CD4-positive, alpha-beta memory T cell (primary cell): ENCODE measurements at regions not wholly inside any gene's neighbourhood (a gene's known extent, or its start where the extent isn't known, plus 50 kb on each side); places are given as distances from the start of the nearest gene placed in this dataset.
A peak's percentile ranks its signal among the peaks of the same experiment; 100 is the strongest.

Source experiments
- CTCF ChIA-PET: fragments of 350-600 bp; sonication (Branson Sonifier 250); formaldehyde crosslinking; loops from one replicate; lab custom pipeline; 2021; ENCODE audit warnings: inconsistent platforms; ENCODE audit not compliant: partially characterized antibody; lab: Charles Lee
- POLR2A ChIA-PET: fragments of 350-600 bp; sonication (Branson Sonifier 250); formaldehyde crosslinking; loops from one replicate; lab custom pipeline; 2021; ENCODE audit not compliant: partially characterized antibody; lab: Charles Lee
- DNase-seq, 5 donors: peaks; one replicate each; pipeline versions ENCODE4 v3.0.0 to v3.0.0-alpha.2; 2020 to 2022; ENCODE audit warnings: mixed read lengths in 1 of 5
- H3K27ac ChIP-seq: one replicate; pipeline ENCODE4 v1.7.0; 2013; ENCODE audit warnings: low read depth, low read length
- H3K27me3 ChIP-seq: 2 replicates; pipeline ENCODE4 v1.7.0; 2013; ENCODE audit warnings: mild to moderate bottlenecking, low read length, moderate library complexity; ENCODE audit not compliant: insufficient read depth
- H3K36me3 ChIP-seq: 2 replicates; pipeline ENCODE4 v1.7.0; 2013; ENCODE audit warnings: mild to moderate bottlenecking, low read length, moderate library complexity; ENCODE audit not compliant: insufficient read depth
- H3K4me1 ChIP-seq: 2 replicates; pipeline ENCODE4 v1.7.0; 2013; ENCODE audit warnings: mild to moderate bottlenecking, low read length, moderate library complexity; ENCODE audit not compliant: insufficient read depth
- H3K4me3 ChIP-seq, 2 donors: one replicate each; pipeline ENCODE4 v1.7.0; 2013; ENCODE audit warnings: low read length in 2 of 2, mild to moderate bottlenecking in 1 of 2
- H3K9me3 ChIP-seq, 2 donors: one replicate each; pipeline ENCODE4 v1.7.0; 2013; ENCODE audit warnings: low read length in 2 of 2, control low read depth in 1 of 2; ENCODE audit not compliant: control insufficient read depth in 1 of 2
- H3K27ac Mint-ChIP-seq, 7 donors: one replicate each; pipeline ENCODE4 v1.8.0; 2020 to 2021; ENCODE audit warnings: mixed read lengths in 7 of 7, mild to moderate bottlenecking in 6 of 7, inconsistent platforms in 3 of 7, moderate library complexity in 3 of 7
- H3K27me3 Mint-ChIP-seq, 2 donors: one replicate each; pipeline ENCODE4 v1.8.0; 2020 to 2021; ENCODE audit warnings: mixed read lengths in 2 of 2
- H3K36me3 Mint-ChIP-seq, 2 donors: one replicate each; pipeline ENCODE4 v1.8.0; 2020 to 2021; ENCODE audit warnings: mixed read lengths in 2 of 2, inconsistent platforms in 1 of 2, mild to moderate bottlenecking in 1 of 2
- H3K4me1 Mint-ChIP-seq, 4 donors: one replicate each; pipeline ENCODE4 v1.8.0; 2020 to 2021; ENCODE audit warnings: mixed read lengths in 4 of 4, mild to moderate bottlenecking in 1 of 4
- H3K4me3 Mint-ChIP-seq, 8 donors: one replicate each; pipeline ENCODE4 v1.8.0; 2020 to 2021; ENCODE audit warnings: mixed read lengths in 8 of 8, mild to moderate bottlenecking in 7 of 8, moderate library complexity in 6 of 8, inconsistent platforms in 3 of 8
- H3K9me3 Mint-ChIP-seq, 8 donors: one replicate each; pipeline ENCODE4 v1.8.0; 2020 to 2021; ENCODE audit warnings: mixed read lengths in 8 of 8, mild to moderate bottlenecking in 5 of 8, inconsistent platforms in 3 of 8, moderate library complexity in 1 of 8
- intact Hi-C: fragments of 100-400 bp; cut with micrococcal nuclease; formaldehyde crosslinking; loops from one replicate; pipeline ENCODE4 v1.15.1; 2023

DNA sequence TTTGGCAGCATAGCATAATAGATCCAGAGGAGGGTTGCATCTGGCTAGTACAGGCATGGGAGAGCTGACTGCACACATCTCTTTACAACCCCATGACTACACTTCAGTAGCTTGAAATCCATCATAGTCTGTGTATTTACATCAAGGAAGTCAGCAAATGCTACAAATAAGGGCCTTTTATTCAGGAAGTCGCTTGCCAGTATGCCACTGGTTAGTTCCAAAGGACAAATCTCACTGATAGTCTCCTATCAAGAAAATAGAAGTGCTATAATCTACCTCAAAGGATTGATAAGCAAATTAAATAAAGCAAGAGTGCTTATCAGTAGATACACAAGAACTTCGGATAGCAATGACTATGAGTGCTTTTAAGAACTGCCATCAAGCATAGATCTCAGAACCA lies 112.7 kb downstream of the KLF12 start:
- Mint-ChIP-seq H3K9me3 (peaks cover 0 to 5% (median 0%) of the 10 kb centered on the region in 8 donors), H3K27ac (peak overlapping the region in 1 of 7 donors; percentile 9), H3K36me3 (peaks cover 34 to 36% of the 10 kb centered on the region in 2 donors), H3K27me3 (no peaks in the 10 kb centered on the region), H3K4me1 (peaks cover 57 to 89% (median 66%) of the 10 kb centered on the region in 4 donors), H3K4me3 (peak overlapping the region in 1 of 8 donors; percentile 28)
- no peak for DNase-seq
- H3K9me3 ChIP-seq = no peaks in the 10 kb centered on the region
- H3K4me1 ChIP-seq = peaks cover 58% of the 10 kb centered on the region
- no peak overlapping the region for H3K27ac ChIP-seq
- H3K36me3 ChIP-seq = peaks cover 4% of the 10 kb centered on the region
- CTCF ChIA-PET = no interaction called here
- intact Hi-C loops = no loop called here
- H3K4me3 ChIP-seq = no peak overlapping the region
- POLR2A ChIA-PET = no interaction called here
- no peaks in the 10 kb centered on the region for H3K27me3 ChIP-seq

GRCh38 chr13:74018062-74018431 lies 116.2 kb downstream of the KLF12 start:
- CTCF ChIA-PET = no interaction called here
- Histone ChIP-seq H3K27ac (no peak overlapping the region), H3K36me3 (no peaks in the 10 kb centered on the region), H3K27me3 (no peaks in the 10 kb centered on the region), H3K4me3 (no peak overlapping the region), H3K4me1 (peaks cover 40% of the 10 kb centered on the region), H3K9me3 (no peaks in the 10 kb centered on the region)
- H3K27ac Mint-ChIP-seq = peak overlapping the region in 1 of 7 donors; percentile 68
- intact Hi-C loops = loop anchor here (2.0 to 5.0 kb wide), 2 partner anchors 15 to 34 kb away; no protein-coding TSS in a partner anchor
- H3K36me3 Mint-ChIP-seq = peaks cover 27 to 29% of the 10 kb centered on the region in 2 donors
- DNase-seq = no peak
- peaks cover 0 to 5% (median 0%) of the 10 kb centered on the region in 8 donors for H3K9me3 Mint-ChIP-seq
- no peaks in the 10 kb centered on the region for H3K27me3 Mint-ChIP-seq
- POLR2A ChIA-PET = interaction anchor here (2.2 kb wide), 1 partner anchor 9 kb away, joined by 6 read pairs; no protein-coding TSS in a partner anchor
- H3K4me3 Mint-ChIP-seq = peak overlapping the region in 1 of 8 donors; percentile 29
- H3K4me1 Mint-ChIP-seq = peaks cover 46 to 88% (median 59%) of the 10 kb centered on the region in 4 donors

DNA sequence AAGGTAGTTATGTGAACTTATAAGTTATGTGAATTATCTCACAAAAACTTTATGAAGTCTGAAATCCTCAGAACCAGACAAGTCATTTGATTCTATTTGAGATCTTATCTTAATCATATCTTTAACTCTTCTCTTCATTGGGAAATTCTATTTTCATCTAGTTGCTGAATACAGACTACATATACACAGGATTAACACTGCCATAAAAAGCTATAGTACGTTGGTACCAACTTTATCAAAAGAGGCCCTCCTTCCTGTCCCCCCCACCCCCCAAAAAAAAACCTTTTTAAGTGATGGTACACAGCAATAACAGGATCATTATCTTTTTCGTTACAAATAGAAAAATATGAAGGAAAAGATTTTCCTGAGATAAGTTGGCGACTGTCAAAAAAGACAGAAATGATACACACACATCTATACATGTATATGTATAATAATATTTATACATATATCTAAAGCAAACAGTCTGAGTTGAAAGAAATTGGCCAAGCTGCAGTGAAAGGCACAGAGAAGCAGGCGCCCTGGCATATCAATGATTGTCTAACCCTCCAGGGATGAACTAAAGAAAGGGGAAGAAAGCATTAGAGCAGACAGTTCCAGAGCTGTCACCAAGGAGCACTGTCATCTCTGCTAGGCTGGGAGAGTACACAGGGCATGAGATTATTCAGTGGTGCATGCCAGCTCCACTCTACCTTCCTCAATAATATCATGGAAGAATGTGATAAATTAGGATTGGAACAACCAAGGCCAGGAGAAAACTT lies 116.7 kb downstream of the KLF12 start:
- H3K4me1 Mint-ChIP-seq = peaks cover 45 to 88% (median 60%) of the 10 kb centered on the region in 4 donors
- H3K27me3 Mint-ChIP-seq = no peaks in the 10 kb centered on the region
- Histone ChIP-seq H3K9me3 (no peaks in the 10 kb centered on the region), H3K36me3 (no peaks in the 10 kb centered on the region), H3K4me1 (peaks cover 40% of the 10 kb centered on the region), H3K27ac (no peak overlapping the region), H3K4me3 (no peak overlapping the region), H3K27me3 (no peaks in the 10 kb centered on the region)
- H3K4me3 Mint-ChIP-seq = peak overlapping the region in 4 of 8 donors; percentile 34 to 54 (median 50)
- peaks cover 0 to 4% (median 0%) of the 10 kb centered on the region in 8 donors for H3K9me3 Mint-ChIP-seq
- ChIA-PET POLR2A (interaction anchor here (2.2 kb wide), 1 partner anchor 9 kb away, joined by 6 read pairs; no protein-coding TSS in a partner anchor), CTCF (no interaction called here)
- no peak for DNase-seq
- H3K36me3 Mint-ChIP-seq = peaks cover 23 to 25% of the 10 kb centered on the region in 2 donors
- peak overlapping the region in 5 of 7 donors; percentile 25 to 57 (median 40) for H3K27ac Mint-ChIP-seq
- intact Hi-C loops = loop anchor here (2.0 to 5.0 kb wide), 2 partner anchors 15 to 35 kb away; no protein-coding TSS in a partner anchor

DNA sequence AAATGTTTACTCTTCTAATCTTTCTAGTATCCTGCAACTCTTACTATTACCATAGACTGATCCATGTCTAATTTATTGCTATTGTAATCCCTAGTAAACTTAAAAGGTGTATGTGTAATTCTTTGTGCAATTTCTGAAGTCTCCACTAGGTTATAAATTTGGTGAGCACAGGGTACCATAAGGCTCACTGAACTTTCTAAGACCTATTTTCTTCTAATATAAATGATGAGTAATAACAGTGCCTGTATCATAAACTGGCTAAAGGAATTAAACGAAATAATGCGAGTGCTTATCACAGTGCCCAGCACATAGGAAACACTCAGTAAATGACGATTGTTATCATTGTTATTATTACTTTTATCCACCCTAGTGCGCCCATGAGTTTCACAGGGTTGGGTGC lies 119.1 kb downstream of the KLF12 start:
- POLR2A ChIA-PET = interaction anchor here (0.6 kb wide), 1 partner anchor 29 kb away, joined by 3 read pairs; no protein-coding TSS in a partner anchor
- peaks cover under 1 to 12% of the 10 kb centered on the region in 2 donors for H3K36me3 Mint-ChIP-seq
- Histone ChIP-seq H3K36me3 (no peaks in the 10 kb centered on the region), H3K27ac (no peak overlapping the region), H3K27me3 (no peaks in the 10 kb centered on the region), H3K9me3 (no peaks in the 10 kb centered on the region), H3K4me1 (peaks cover 37% of the 10 kb centered on the region), H3K4me3 (no peak overlapping the region)
- H3K4me3 Mint-ChIP-seq = no peak overlapping the region
- intact Hi-C loops = loop anchor here (5.0 kb wide), 1 partner anchor 37 kb away; no protein-coding TSS in a partner anchor
- H3K27ac Mint-ChIP-seq = no peak overlapping the region
- no peaks in the 10 kb centered on the region for H3K27me3 Mint-ChIP-seq
- CTCF ChIA-PET = no interaction called here
- DNase-seq = no peak
- peaks cover 38 to 84% (median 61%) of the 10 kb centered on the region in 4 donors for H3K4me1 Mint-ChIP-seq
- no peaks in the 10 kb centered on the region for H3K9me3 Mint-ChIP-seq

DNA sequence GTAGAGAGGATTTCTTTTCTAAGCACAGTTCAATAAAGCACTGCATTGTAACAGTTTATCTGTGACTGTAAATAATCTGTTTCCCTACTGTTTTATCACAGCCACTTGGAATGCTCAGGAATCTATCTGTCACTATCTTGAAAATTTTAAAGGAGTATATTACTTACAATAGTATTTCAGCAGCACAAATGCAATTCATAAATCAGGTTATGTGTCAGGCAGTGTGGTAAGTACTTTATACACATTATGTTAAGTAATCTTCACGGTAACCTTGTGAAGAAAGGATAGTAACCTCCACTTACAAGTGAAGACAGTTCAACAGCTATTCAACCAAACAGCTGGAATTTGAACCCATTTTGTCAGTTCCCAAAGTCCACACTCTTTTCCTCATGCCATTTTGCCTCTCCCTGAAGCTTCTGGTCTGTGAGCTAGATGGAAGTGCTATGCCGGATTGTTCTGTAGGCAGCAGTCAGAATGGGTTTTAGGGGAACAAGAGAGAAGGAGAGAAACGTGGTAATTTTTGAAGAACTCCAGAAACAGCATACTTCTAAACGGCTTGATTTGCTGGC lies 125.0 kb downstream of the KLF12 start:
- peaks cover 47 to 81% (median 69%) of the 10 kb centered on the region in 4 donors for H3K4me1 Mint-ChIP-seq
- H3K36me3 ChIP-seq = no peaks in the 10 kb centered on the region
- H3K27me3 Mint-ChIP-seq = no peaks in the 10 kb centered on the region
- no peak overlapping the region for H3K27ac ChIP-seq
- H3K4me3 ChIP-seq = no peak overlapping the region
- H3K27ac Mint-ChIP-seq = peak overlapping the region in 1 of 7 donors; percentile 53
- no peak overlapping the region for H3K4me3 Mint-ChIP-seq
- no peaks in the 10 kb centered on the region for H3K27me3 ChIP-seq
- no peaks in the 10 kb centered on the region for H3K9me3 ChIP-seq
- ChIA-PET POLR2A (interaction anchor here (1.2 kb wide), 1 partner anchor 25 kb away, joined by 4 read pairs; no protein-coding TSS in a partner anchor), CTCF (no interaction called here)
- intact Hi-C loops = no loop called here
- peaks cover 9 to 39% of the 10 kb centered on the region in 2 donors for H3K36me3 Mint-ChIP-seq
- no peak for DNase-seq
- H3K9me3 Mint-ChIP-seq = peaks cover 0 to 1% (median 0%) of the 10 kb centered on the region in 8 donors
- peaks cover 33% of the 10 kb centered on the region for H3K4me1 ChIP-seq

DNA sequence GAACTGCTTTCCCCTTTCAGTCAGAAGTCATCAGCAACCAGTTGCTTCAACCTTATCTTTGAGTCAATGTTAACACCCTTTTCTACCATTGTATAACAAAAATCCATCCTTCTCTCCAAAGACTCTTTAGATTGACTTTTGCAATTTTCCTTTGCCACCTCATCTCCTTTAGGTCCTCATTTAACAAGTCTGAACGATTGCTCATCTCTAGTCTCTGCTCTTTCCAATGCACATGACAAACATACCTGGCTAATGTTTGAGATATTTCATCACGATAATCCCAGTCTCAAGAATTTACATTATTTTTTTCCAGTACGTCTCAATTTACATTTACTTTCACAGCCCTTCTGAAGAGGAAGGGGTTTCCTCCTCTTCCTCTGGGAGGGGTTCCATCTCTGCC lies 127.5 kb downstream of the KLF12 start:
- ChIA-PET POLR2A (no interaction called here), CTCF (no interaction called here)
- Mint-ChIP-seq H3K36me3 (peaks cover 9 to 30% of the 10 kb centered on the region in 2 donors), H3K27me3 (no peaks in the 10 kb centered on the region), H3K27ac (peak overlapping the region in 1 of 7 donors; percentile 83), H3K4me3 (peak overlapping the region in 1 of 8 donors; percentile 29), H3K9me3 (peaks cover 0 to 1% (median 0%) of the 10 kb centered on the region in 8 donors), H3K4me1 (peaks cover 47 to 78% (median 59%) of the 10 kb centered on the region in 4 donors)
- Histone ChIP-seq H3K9me3 (no peaks in the 10 kb centered on the region), H3K27me3 (no peaks in the 10 kb centered on the region), H3K27ac (no peak overlapping the region), H3K4me3 (no peak overlapping the region), H3K4me1 (peaks cover 47% of the 10 kb centered on the region), H3K36me3 (no peaks in the 10 kb centered on the region)
- no peak for DNase-seq
- intact Hi-C loops = no loop called here
